NCI-H1048 (cell line): ENCODE measurements at regions not wholly inside any gene's neighbourhood (a gene's known extent, or its start where the extent isn't known, plus 50 kb on each side); places are given as distances from the start of the nearest gene placed in this dataset.
"Not testable (repeated sequence)": the region's sequence is repeated elsewhere in the genome, so short reads cannot be mapped to it uniquely, and the experiment has no call there.

ENCODE experiments used
- DNase-seq: peaks from one replicate; lab custom pipeline; 2025; lab: John Stamatoyannopoulos, UW

DNA sequence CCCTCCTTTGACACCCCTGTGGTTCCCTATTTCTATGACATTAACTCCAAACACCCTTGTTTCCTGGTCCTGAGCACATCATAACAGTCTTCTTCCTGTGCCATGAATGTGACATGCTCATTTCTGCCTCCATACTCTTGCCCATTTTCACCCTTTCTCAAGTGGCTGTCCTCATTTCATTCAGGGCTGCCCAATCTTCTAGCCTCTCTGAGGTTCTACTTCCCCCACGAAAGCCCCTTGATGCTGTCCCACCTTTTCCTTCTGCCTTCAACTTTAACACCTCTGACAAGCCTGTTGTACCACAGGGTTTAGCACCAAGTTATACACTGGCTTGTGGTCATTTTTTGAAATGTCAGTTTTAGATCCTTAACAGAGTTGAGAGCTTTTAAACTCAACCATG, 136.2 kb upstream of the BOD1L1 start:
- no peak for DNase-seq

DNA sequence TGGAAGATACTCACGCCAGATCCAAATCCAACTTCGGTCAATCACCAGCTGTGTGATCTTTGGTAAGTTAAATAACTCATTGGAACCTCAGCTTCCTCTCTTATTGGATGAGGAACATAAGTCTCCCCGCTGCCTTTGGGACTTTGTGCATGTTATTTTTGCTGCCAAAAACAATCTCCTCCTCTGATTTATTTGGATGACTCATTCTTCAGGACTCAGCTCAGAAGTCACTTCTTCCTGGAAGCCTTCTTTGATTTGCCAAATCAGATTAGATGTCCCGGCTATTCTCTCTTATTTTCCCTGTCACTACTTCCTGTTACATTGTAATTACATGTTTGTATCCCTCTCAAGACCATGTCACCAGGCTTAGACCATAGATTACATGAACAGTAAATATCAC, 138.0 kb upstream of the BOD1L1 start:
- no peak for DNase-seq

GRCh38 chr4:13766761-13767540, 139.4 kb upstream of the BOD1L1 start:
- DNase-seq: no peak

GRCh38 chr4:13777341-13777740, 149.8 kb upstream of the BOD1L1 start:
- DNase-seq: no peak

- no peak for DNase-seq
Observed at GRCh38 chr4:13778367-13778766, 150.8 kb upstream of the BOD1L1 start.

DNA sequence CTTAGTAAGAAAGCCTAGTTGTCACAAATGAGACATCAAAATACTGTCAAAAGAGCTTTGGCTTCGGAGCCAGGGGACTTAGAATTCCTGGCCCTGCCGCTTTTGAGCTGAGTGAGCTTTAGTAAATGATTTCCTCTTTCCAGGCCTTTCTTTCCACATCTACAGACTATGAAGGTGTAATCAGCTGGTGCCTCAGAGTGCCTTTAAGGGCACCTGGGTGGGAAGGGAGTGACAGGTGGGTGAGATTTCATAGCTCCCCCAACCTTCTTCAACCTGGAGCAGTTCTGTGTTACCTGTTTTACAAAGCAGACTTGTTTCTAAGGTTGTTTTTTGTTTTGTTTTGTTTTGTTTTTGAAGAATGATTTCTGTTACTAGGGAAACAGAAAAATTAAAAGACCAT, 154.7 kb upstream of the BOD1L1 start:
- no peak for DNase-seq

GRCh38 chr4:13783800-13784411, 156.4 kb upstream of the BOD1L1 start:
- no peak for DNase-seq

DNA sequence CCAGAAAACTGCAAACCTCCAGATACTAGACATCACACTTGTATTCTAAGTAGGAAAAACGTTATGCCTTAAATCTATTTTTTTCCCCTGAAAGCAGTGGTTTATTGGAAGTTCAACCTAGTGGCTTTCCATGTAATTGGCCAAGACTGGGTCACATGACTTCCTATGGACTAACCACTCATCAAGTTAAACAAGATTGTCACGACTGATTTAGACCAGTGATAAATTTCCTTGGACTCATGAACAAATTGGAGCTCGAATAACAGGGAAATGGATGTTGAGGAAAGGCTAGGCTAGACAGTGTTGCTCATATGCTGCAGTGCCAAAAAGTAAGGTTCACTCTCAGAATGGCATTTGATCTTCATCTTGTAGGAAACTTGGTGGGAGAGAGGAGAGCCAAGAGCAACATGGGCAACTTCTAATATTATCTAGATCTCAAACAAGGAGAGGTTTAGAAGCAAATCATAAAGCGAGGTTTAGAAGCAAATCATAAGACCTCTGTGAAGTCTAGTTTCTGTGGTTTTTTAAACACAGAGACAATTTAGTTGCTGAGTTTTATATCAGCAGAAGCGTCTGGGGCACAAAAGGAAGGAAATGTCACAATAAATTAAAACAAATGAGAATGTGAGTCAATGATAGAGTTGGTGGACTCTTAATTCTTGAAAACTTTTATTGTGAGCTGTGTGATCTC, 165.6 kb upstream of the BOD1L1 start:
- DNase-seq: no peak

GRCh38 chr4:13794819-13795565, 167.5 kb upstream of the BOD1L1 start:
- no peak for DNase-seq

- no peak for DNase-seq
Observed at GRCh38 chr4:13797061-13797460, 169.5 kb upstream of the BOD1L1 start.

GRCh38 chr4:13815231-13815630, 187.7 kb upstream of the BOD1L1 start:
- DNase-seq: no peak

DNA sequence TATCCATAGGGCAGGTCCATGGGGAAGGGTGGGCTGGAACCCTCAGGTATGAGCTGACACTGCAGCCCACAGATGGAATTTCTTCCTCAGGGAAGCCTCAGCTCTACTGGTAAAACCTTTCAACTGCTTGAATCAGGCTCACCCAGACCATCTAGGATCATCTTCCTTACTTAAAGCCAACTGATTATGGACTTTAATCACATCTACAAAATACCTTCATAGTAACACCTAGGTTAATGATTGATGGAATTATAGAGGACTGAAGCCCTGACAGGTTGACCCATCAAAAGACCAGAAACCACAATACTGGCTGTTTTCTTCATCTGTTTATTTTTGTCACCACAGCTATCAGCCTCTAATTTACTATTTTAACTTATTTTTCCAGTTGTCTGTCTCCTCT, 188.9 kb upstream of the BOD1L1 start:
- DNase-seq: no peak

DNA sequence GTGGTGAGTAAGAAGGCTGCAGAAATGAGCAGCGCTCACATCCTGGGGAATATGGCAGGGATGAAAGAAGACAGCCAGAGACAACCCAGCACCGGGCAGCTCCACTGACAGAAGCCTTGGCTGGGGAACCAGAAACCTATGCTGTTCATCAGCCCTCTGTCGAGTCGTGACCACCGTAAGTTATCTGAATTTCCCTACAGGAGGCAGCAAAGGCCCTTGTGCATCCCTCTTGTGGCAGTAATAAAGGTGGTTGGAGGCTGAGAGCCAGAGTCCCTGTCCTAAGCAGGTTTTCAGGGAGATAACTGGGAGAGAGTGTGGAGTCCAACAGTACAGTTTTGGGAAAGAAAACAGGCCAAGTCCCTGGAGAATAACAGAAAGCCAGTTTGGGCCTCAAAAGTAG, 194.0 kb upstream of the BOD1L1 start:
- DNase-seq: no peak

DNA sequence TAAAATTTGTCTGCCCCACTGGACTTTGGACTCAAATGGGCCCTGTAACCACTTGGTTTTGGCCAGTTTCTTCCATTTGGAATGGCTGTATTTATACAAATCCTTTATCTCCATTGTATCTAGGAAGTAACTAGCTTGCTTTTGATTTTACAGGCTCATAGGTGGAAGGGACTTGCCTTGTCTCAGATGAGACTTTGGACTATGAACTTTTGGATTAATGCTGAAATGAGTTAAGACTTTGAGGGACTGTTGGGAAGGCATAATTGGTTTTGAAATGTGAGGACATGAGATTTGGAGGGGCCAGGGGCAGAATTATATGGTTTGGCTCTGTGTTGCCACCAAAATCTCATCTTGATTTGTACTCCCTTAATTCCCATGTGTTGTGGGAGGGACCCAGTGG, 198.3 kb upstream of the BOD1L1 start:
- not testable (repeated sequence) for DNase-seq

DNA sequence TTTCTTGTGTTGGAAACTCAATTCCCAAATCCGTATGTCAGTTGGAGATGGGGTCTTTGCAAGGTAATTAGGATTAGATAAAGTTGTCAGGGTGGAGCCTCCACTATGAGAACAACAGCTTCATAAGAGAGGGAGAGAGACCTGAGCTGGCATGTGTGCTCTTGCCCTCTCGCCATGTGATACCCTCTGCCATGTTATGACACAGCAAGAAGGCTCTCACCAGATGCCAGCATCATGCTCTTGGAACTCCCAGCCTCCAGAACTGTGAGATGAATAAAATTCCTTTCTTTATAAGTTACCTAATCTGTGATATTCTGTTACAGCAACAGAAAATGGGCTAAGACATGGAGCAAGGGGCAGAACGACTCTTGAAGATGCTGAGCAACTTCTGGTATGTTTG, 201.9 kb upstream of the BOD1L1 start:
- DNase-seq: no peak

- DNase-seq: no peak
Observed at GRCh38 chr4:13830449-13830848, 202.9 kb upstream of the BOD1L1 start.

GRCh38 chr4:13833171-13833804, 205.8 kb upstream of the BOD1L1 start:
- no peak for DNase-seq

DNA sequence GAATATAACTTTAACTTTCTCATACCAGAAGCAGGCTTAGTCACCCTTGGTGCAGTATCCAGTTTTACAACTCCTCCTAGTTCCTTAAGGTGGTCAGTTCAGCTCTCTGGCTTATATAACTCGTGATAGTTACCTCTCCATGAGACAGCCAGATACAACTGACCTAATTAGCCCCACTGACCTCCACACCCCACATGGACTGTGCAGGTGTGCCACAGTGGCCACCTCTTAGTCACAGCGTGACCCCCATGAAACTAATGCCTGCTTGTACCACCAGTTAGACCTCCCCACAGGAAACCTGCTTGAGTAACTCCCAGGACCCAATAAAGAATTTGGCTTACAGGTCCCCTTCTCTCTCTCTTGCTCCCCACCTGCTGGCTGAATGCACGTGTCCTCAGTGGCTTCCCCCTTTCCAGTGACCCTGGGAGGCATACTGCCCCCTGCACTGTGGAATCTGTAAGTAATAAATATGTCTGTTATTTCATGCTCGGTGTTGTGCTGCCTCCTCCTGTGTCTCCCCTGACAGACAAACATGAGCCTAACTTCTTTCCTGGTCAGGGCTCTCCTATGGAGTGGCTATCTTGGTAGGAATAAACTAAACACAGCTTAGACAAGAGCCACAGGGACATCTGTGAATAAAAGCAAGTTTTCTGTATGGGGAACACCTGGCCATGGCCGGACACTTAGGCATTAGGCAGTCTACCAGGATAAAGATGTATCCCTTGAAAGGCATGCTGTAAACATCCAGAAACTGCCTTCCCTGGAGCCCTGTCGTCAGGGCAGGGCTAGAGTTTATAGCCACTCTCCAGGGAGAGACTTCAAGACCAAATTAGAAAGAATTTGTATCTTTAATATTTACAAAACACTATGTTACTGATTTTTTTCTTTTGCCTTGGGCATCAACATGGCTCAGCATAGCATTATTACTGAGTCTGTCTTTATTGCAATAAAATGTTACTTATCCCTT, 209.7 kb upstream of the BOD1L1 start:
- no peak for DNase-seq

- no peak for DNase-seq
Observed at GRCh38 chr4:13840502-13841190, 213.1 kb upstream of the BOD1L1 start.

DNA sequence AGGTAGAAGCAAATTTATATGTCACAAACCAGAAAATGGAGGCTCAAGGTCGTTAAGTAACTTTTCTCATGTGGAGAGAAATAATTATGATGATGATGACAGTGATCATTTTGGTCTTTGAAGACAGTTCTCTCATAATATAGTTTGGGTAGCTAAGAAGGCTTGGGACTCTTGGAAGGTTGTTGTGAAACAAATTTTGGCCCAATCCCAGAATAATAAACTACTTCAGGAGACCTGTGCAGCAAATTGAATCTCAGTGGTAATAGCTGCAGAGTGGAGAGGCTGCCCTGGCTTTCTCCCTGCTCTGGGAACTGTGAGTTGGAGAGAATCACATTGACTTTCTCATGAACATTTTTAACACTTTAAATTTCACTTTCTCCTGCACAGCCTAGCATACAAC, 217.2 kb upstream of the BOD1L1 start:
- no peak for DNase-seq
